IPS DF 4.7 (cell line): ENCODE measurements at regions not wholly inside any gene's neighbourhood (a gene's known extent, or its start where the extent isn't known, plus 50 kb on each side); places are given as distances from the start of the nearest gene placed in this dataset.

Source experiments
- DNase-seq: peaks from one replicate; pipeline ENCODE4 v3.0.0-alpha.2; 2013; ENCODE audit warnings: low spot score; ENCODE audit errors: extremely low read depth

DNA sequence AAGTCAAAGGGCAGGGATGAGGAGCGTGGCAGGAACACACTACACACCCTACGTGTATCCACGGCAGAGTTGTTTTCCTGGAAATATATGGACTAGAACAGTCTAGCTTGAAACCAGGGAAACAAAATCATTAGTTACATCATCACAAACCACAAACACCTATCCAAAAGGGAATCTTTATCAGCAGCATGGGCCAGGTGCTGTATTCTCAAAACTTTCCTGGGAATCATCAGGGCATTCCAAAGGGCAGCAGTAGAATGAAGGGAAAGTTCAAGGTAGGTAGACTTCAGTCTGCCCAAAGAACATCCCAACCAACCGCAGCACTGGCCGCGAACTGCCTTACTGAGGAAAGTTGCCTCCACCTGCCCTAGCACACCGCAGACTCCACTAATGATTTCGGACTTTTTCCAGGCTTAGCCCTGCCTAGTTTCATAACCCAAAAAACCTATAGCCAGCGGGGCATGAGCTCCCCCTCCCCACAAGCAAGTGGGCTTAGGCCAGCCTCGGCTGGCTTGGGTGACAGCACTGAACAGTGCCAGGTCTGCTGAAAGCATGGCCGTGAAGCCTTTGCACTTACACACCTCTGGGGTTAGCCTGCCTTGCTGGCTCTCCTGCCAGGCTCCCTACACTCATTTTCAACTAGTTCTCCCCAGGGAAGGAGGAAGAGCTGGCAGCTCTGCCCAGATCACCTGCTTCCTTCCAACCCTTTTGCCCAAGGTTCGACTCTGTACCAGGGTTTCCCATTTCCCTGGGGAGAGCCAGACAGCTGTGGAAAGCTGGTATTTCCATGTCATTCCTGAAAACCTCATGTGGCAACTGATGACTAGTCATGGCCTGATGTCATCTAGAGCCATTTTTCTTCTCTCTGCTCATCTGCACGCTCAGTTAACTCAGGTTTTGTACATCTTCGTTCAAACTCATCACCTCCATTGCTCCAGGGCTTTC is 77.3 kb upstream of the UBAC2 start:
- no peak for DNase-seq

DNA sequence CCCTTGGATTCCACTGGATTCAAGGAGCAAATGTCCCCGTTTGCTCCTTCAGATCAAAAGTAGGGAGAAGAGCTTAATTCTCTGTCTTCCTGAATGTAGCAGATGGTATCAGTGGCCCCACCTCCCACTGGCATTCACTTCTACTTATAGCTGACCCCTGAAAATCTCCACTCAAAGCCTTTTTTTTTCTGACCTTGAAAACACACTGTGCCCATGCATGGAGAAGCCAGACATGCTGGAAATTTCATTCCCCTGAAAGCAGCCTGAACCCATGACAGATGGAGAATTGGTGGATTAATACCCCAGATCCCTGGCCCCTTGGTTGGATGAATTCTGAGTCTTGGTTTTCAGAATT is 76.6 kb upstream of the UBAC2 start:
- DNase-seq: no peak

DNA sequence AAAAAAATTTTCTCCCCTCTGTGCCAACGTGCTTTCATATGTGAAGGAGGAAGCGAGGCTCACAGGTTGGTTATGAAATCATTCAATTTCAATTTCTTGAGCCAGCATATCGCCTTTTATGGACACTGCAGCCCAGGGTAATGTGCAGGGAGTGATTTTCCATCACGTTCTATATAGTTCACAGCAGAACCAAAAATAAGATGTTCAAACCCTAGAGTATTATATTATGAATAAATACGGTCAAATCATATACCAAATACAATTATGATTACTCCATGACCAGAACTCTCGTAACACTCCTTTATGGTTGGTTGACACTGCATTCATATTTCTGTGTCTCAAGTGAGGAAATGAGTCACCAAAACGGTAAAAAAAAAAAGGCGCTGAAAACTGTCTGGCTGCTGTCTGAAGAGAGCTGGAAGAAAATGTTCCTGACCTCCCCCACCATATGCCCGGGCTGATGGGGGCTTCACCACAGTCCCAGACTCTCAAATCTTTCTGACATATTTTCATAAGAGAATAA is 75.8 kb upstream of the UBAC2 start:
- no peak for DNase-seq

DNA sequence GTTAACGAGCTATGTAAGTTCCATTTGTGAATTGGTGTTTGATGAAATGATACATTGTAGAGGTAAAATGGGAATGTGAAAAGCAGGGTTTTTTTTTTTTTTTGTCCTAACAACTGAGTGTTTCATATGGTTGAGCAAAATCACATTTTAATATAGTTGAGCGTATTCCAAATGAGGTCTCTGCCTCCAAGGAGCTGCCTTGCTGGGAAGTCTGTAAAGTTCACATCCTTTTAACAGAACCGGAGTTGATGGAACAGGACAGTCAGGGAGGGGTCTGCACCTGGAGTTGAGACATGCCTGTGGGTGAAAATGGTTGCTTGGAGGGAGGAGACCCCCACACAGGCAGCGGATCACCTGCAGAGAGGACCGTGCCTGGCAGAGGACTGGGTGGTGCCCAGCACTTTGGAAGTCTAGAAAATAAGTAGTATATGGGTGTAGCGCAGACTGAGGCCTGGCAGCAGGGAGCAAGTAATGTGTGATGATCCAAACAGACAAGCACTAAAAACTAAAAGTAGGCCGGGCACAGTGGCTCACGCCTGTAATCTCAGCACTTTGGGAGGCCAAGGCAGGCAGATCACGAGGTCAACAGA is 75.2 kb upstream of the UBAC2 start:
- no peak for DNase-seq

DNA sequence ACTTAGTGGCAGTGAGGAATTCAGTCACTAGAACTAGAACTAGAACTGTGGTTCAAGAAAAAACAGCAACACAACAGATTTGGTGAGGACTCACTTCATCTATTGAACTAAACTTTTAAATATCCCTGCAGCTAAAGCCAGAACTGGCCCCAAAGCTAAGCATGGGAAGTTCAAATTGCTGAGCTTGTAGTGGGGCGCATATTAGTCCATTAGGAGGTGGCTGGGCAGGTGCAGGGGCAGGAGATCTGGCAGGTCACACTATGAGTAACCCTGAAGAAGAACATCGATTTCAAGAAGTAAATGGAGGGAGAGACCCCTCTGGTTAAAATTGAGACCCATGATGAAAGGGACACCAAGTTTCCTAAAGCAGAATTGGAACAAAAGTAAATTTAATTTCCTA is 73.8 kb upstream of the UBAC2 start:
- no peak for DNase-seq

DNA sequence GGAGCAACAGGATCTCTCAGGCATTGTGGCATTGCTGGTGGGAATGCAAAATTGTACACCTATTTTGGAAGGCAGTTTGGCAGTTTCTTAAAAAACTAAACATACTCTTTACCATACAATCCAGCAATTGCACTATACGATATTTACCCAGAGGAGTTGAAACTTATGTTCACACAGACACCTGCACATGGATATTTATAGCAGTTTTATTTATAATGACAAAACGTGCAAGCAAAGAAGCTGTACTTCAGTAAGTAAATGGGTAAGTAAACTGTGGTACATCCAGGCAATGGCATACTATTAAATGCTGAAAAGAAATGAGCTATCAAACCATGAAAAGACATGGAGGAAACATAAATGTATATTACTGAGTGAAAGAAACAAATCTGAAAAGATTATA is 71.6 kb upstream of the UBAC2 start:
- no peak for DNase-seq

DNA sequence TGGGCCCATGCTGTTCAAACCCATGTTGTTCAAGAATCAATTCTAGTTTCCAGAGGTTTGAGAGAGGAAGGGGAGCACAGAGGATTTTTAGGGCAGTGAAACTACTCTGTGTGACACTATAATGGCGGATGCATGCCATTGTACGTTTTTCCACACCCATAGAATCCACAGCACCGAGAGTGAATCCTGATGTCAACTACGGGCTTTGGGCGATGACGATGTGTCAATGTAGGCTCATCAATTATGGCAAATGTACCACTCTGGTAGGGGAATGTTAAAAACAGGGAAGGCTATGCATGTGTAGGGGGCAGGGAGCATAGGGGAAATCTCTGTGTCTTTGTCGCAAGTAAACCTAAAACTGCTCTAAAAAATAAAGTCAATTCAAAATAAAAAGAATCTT is 70.7 kb upstream of the UBAC2 start:
- no peak for DNase-seq

DNA sequence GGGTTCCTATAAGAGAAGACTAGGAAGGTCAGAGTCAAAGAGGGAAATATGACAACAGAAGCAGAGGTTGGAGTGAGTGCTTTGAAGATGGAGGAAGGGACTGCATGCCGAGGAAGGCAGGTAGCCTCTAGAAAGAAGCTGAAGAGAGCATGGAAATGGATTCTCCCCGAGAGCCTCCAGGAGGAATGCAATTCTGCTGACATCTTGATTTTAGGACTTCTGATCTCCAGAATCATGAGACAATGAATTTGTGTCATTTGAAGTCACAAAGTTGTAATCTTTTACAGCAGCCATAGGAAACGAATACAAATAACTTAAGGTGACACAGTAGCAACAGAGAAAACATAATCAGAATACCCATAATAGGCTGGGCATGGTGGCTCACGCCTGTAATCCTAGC is 69.2 kb upstream of the UBAC2 start:
- DNase-seq: no peak

DNA sequence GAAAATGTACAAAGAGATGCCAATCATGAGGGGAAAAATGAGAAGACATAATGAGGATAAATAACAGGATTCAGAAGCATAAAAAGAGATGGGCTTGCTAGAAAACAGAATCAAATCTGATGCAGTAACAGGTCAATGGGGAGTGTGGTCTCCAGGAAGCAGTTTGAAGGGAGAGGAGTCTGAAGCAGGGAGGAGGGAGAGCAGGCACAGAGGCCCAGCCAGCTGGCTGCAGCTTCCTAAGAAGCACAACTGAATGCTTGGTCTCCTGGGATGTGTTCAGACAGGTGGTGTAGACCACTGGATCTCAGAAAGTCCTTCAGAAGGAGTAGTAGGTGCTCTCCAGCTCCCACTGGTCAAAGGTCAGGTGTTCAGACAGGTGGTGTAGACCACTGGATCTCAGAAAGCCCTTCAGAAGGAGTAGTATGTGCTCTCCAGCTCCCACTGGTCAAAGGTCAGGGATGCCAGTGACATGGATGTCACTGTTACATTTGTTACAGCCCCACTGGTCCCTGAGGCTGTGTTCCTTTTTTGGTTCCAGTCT is 68.3 kb upstream of the UBAC2 start:
- DNase-seq: no peak

DNA sequence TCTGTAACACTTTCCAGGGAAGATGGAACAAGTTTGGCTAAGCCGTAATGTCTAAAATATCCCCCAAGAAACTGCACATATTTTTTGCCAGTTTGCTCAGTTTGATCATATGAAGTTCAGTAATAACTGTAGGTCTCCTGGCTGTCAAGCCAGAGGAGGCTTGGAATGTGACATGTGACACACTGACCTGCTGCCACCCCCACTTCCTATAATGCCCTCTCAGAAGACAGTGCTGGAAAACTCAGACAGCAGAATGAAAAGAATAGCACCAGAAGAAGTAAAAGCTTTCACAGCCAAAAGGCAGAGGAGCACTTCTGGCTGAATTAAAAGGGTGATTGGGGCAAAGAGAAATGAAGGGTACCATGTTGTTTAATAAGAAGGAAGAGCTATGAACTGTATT is 67.4 kb upstream of the UBAC2 start:
- DNase-seq: no peak

DNA sequence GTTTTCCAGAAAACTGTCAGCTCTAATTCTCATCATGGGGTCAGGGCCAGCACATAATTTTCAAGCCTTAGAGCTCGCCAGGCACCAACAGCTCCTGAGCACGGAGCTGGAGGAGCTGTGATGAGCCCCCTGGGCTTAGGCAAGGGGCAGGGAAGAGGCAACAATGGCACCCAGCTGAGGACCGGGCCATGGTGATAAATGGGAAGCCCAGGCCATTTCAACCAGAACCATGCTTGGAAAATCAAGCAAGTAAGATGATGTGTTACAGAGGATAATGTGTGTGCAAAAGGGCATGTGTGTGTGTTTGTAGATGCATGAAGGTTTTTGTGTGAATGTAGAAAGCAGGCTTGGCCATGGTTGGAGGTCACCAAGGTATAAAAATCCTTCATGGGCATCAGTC is 66.8 kb upstream of the UBAC2 start:
- DNase-seq: no peak

DNA sequence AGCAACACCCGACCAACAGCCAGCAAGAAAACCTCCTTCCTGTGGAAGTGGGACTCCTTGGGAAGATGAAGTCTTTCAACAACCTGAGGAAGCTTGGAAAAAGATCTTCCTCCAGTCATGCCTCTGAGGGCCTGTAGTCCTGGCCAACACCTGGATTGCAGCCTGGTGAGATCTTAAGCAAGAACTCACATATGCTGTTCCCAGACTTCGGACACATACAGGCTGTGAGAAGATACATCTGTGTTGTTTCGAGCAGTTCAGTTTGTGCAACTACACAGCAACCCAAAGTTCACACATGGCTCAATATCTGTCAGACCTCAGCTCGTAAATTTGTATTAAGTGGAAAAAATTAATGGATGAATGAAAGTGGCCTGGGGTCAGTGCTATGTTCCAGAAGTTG is 65.1 kb upstream of the UBAC2 start:
- no peak for DNase-seq

DNA sequence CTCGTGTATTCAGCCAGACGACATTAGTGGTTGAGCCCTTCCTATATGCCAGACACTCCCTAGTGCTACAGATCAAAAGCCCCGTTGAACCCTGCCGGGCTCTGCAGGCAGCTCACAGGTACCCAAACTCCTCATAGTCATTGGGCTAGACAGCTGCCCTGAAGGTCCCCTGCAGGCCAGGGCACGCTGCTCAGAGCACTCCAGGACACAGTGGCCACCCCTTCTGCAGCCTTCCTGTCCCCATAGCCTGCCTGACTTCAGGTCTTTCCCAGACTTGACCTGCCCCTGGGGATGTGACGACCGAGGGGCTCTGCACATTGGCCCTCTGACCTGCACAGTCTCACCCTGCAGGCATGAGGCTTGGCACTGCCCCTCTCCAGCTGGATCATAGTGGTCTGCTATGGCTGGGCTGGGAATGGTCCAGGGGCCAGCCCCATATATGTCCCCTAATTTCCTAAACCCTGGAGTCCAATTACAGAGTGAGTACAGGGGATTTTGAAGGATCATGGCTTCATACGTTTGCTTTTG is 64.2 kb upstream of the UBAC2 start:
- no peak for DNase-seq

DNA sequence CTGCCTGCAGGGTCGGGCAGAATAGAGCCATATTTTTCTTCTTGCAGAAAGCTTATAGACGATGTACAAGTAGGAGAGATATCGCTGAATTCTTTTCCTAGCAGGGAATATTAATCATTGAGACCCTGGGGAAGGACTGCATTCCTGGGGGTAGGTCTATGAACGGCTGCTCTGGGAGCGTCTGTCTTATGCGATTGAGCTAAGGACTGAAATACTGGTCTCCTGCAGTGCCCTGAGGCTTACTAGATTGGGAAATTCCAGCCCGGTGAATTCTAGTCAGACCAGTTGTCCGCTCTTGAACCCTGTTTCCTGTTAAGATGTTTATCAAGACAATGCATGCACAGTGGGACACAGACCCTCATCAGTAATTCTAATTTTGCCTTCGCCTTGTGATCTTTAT is 59.8 kb upstream of the UBAC2 start:
- DNase-seq: no peak

DNA sequence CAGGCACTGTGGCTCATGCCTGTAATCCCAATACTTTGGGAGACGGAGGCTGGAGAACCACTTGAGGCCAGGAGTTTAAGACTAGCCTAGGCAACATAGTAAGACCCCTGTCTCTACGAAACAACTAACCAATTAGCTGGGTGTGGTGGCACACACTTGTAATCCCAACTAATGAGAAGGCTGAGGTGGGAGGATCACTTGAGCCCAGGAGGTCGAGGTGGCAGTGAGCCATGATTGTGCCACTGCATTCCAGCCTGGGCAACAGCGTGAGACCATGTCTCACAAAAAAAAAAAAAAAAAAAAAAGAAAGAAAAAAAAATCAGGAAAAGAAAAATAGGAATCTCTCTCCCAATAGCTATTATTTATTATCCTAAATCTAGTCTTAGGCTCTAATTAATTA is 56.8 kb upstream of the UBAC2 start:
- no peak for DNase-seq

DNA sequence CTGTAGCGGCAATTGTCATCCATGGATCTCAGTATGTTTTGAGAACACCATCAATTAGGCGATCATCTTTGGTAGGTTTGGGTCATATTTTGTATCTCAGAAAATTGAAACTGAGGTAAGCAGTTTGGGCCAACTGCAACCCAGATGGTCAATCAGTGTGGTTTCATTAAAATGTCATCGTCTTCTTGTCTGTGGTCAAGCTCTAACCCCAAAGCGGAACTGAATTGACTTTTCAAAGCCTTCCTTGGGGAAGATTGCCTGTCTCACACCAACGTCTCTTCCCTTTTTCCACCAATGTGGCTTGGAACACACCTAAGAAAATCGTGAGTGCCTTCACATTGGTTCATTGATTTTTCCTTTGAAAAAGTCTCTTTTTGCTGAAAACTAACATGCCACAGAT is 56.3 kb upstream of the UBAC2 start:
- no peak for DNase-seq

DNA sequence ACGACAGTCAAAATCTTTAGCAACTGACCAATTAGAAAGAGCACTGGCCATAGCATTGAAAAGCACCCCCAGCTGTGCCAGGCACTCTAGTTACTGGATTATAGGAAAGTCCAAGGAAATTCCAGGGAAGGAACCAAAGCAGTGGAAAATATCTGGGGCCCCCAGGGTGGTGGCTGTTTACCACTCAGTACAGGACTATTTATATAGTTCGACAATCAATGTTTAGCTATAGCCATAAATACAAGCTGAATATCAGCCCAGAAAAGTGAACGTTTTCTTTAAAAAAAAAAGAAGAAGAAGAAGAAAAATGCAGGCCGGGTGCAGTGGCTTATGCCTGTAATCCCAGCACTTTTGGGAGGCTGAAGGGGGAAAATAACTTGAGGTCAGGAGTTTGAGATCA is 55.2 kb upstream of the UBAC2 start:
- DNase-seq: no peak

DNA sequence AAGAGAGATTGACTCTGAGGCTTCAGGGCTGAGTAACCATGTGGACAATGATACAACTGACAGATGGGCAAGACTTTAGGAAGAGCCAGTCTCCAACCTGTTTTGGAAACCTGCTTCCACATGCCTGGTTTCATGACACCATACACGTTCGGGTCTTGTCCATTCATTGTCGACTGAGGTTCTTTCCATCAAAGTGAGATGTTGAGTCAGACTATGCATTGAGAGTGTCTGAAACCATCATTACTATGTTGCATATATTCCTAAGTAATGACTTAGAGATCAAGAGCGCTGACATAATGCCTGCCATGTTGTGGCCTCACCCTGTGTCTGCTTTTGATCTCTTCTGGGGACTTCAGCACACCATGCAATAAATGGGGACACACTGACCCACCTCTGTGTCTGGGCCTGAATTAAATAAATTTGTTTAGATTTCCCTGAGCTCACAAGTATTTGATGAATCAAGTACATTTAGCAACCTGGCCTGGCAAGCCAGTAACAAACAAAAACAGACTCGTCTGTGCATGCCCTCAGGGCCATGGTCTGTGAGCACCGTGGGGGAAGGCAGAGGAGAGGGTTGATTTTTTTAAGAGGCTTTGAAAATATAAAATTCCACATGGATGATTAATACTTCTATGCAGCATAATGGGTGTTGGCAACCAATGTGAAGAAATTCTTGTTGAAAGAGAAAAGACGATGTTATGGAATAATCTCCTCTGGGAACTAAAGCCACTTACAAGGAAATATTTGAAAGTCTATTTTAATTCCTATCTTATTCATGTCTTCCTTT is 49.9 kb upstream of the UBAC2 start:
- DNase-seq: no peak
